ENCODE measurements at regions not wholly inside any gene's neighbourhood (a gene's known extent, or its start where the extent isn't known, plus 50 kb on each side); places are given as distances from the start of the nearest gene placed in this dataset.

GRCh38 chr1:59077466-59078069, 219.3 kb upstream of the FGGY start:
- ATAC-seq (no peak), DNase-seq (ENCODE audit: low read depth, low spot score) (no peak)
- H3K9me3 ChIP-seq (ENCODE audit: control insufficient read depth, insufficient read depth, low read depth, low read length): no peaks in the 10 kb centered on the region
- no peaks in the 10 kb centered on the region for H3K36me3 ChIP-seq (ENCODE audit: control insufficient read depth, insufficient read depth, low read length)
- in situ Hi-C loops (cut with HindIII; ENCODE audit: low pct_unique_long_range_greater_than_20kb, low sequenced_read_pairs) (no loop called here), intact Hi-C loops (cut with micrococcal nuclease; ENCODE audit: unreplicated experiment) (no loop called here)
- H3K27me3 ChIP-seq (ENCODE audit: control insufficient read depth, insufficient read depth, low read length): no peaks in the 10 kb centered on the region
- H3K27ac ChIP-seq (ENCODE audit: low read length): no peak overlapping the region
- TF ChIP-seq SIN3A (IDR thresholded peaks at IDR 0.05; ENCODE audit: borderline replicate concordance, insufficient read depth, low read depth, low read length): no peak
- TF ChIP-seq, protein P1, sequence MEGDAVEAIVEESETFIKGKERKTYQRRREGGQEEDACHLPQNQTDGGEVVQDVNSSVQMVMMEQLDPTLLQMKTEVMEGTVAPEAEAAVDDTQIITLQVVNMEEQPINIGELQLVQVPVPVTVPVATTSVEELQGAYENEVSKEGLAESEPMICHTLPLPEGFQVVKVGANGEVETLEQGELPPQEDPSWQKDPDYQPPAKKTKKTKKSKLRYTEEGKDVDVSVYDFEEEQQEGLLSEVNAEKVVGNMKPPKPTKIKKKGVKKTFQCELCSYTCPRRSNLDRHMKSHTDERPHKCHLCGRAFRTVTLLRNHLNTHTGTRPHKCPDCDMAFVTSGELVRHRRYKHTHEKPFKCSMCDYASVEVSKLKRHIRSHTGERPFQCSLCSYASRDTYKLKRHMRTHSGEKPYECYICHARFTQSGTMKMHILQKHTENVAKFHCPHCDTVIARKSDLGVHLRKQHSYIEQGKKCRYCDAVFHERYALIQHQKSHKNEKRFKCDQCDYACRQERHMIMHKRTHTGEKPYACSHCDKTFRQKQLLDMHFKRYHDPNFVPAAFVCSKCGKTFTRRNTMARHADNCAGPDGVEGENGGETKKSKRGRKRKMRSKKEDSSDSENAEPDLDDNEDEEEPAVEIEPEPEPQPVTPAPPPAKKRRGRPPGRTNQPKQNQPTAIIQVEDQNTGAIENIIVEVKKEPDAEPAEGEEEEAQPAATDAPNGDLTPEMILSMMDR (IDR thresholded peaks at IDR 0.05): no peak
- no peak for TF ChIP-seq POLR2AphosphoS5 (IDR thresholded peaks at IDR 0.05; ENCODE audit: low read depth, low read length)
- TF ChIP-seq TCF7L2 (IDR thresholded peaks at IDR 0.05; ENCODE audit: low read depth, low read length): no peak
- TF ChIP-seq REST (IDR thresholded peaks at IDR 0.05; ENCODE audit: insufficient read depth in 1 of 2, low read depth in 2 of 2, low read length in 1 of 2): no peak
- POLR2A ChIA-PET: no interaction called here
- no peaks in the 10 kb centered on the region for H3K4me1 ChIP-seq (ENCODE audit: control insufficient read depth, insufficient read depth, low read length)
- BruUV-seq (replicated peaks): no TSS peak
- no peak overlapping the region for H3K4me3 ChIP-seq (ENCODE audit: low read depth in 2 of 2, low read length in 2 of 2)
- CTCF ChIA-PET: no interaction called here

- Histone ChIP-seq H3K4me1 (ENCODE audit: control insufficient read depth, insufficient read depth, low read length) (no peaks in the 10 kb centered on the region), H3K9me3 (ENCODE audit: control insufficient read depth, insufficient read depth, low read depth, low read length) (no peaks in the 10 kb centered on the region), H3K27me3 (ENCODE audit: control insufficient read depth, insufficient read depth, low read length) (no peaks in the 10 kb centered on the region), H3K36me3 (ENCODE audit: control insufficient read depth, insufficient read depth, low read length) (no peaks in the 10 kb centered on the region), H3K4me3 (ENCODE audit: low read depth in 2 of 2, low read length in 2 of 2) (no peak overlapping the region), H3K27ac (ENCODE audit: low read length) (no peak overlapping the region)
- POLR2A ChIA-PET: no interaction called here
- TF ChIP-seq SIN3A (IDR thresholded peaks at IDR 0.05; ENCODE audit: borderline replicate concordance, insufficient read depth, low read depth, low read length) (no peak), REST (IDR thresholded peaks at IDR 0.05; ENCODE audit: insufficient read depth in 1 of 2, low read depth in 2 of 2, low read length in 1 of 2) (no peak), TCF7L2 (IDR thresholded peaks at IDR 0.05; ENCODE audit: low read depth, low read length) (no peak), POLR2AphosphoS5 (IDR thresholded peaks at IDR 0.05; ENCODE audit: low read depth, low read length) (no peak)
- TF ChIP-seq, protein P1 (IDR thresholded peaks at IDR 0.05): no peak
- no peak for ATAC-seq
- in situ Hi-C loops (cut with HindIII; ENCODE audit: low pct_unique_long_range_greater_than_20kb, low sequenced_read_pairs) (no loop called here), intact Hi-C loops (cut with micrococcal nuclease; ENCODE audit: unreplicated experiment) (no loop called here)
- BruUV-seq (replicated peaks): no TSS peak
- DNase-seq (ENCODE audit: low read depth, low spot score): no peak
- CTCF ChIA-PET: interaction anchor here (0.6 kb wide), 1 partner anchor 829 kb away, joined by 16 read pairs; no protein-coding TSS in a partner anchor
These were observed 218.7 kb upstream of the FGGY start for GRCh38 chr1:59078070-59078800.
